Hepatocyte (in vitro differentiated cells): ENCODE measurements at regions not wholly inside any gene's neighbourhood (a gene's known extent, or its start where the extent isn't known, plus 50 kb on each side); places are given as distances from the start of the nearest gene placed in this dataset.

Source experiments
- DNase-seq: peaks from one replicate; pipeline ENCODE4 v3.0.0-alpha.2; 2016; ENCODE audit warnings: low spot score
- H2AFZ ChIP-seq: fragments of 200-600 bp; sonication (generic); 2 replicates; pipeline ENCODE4 v1.6.0; 2016; ENCODE audit warnings: antibody characterized with exemption, mild to moderate bottlenecking
- H3K27ac ChIP-seq: fragments of 200-600 bp; sonication (generic); 2 replicates; pipeline ENCODE4 v1.5.1; 2016; ENCODE audit warnings: mild to moderate bottlenecking
- H3K27me3 ChIP-seq: fragments of 200-600 bp; sonication (generic); 2 replicates; pipeline ENCODE4 v1.6.1; 2016
- H3K36me3 ChIP-seq: fragments of 200-600 bp; sonication (generic); replicated peaks from 2 replicates; pipeline ENCODE4 v1.5.1; 2016; ENCODE audit warnings: low read depth; ENCODE audit not compliant: insufficient read depth
- H3K4me1 ChIP-seq: fragments of 200-600 bp; sonication (generic); 2 replicates; pipeline ENCODE4 v1.5.1; 2016; ENCODE audit warnings: mild to moderate bottlenecking, moderate library complexity; ENCODE audit not compliant: insufficient read depth
- H3K4me2 ChIP-seq: fragments of 200-600 bp; sonication (generic); 2 replicates; pipeline ENCODE4 v1.6.0; 2016
- H3K4me3 ChIP-seq: fragments of 200-600 bp; sonication (generic); 2 replicates; pipeline ENCODE4 v1.5.1; 2016; ENCODE audit warnings: mild to moderate bottlenecking
- H3K79me2 ChIP-seq: fragments of 200-600 bp; sonication (generic); 2 replicates; pipeline ENCODE4 v1.6.0; 2017; ENCODE audit warnings: mild to moderate bottlenecking
- H3K9me2 ChIP-seq: fragments of 200-600 bp; sonication (generic); replicated peaks from 2 replicates; pipeline ENCODE4 v1.6.0; 2017; ENCODE audit warnings: mild to moderate bottlenecking; ENCODE audit not compliant: insufficient read depth
- H3K9me3 ChIP-seq: fragments of 200-600 bp; sonication (generic); 2 replicates; pipeline ENCODE4 v1.5.1; 2016; ENCODE audit warnings: low read depth, mild to moderate bottlenecking
- H4K20me1 ChIP-seq: fragments of 200-600 bp; sonication (generic); 2 replicates; pipeline ENCODE4 v1.6.0; 2016; ENCODE audit warnings: mild to moderate bottlenecking; ENCODE audit not compliant: insufficient read depth, poor library complexity, severe bottlenecking
- EZH2 ChIP-seq: fragments of 200-600 bp; sonication (generic); IDR thresholded peaks from 2 replicates; pipeline ENCODE4 v1.6.1; 2016; ENCODE audit warnings: antibody characterized with exemption, mild to moderate bottlenecking, borderline replicate concordance
- EZH2phosphoT487 ChIP-seq: fragments of 200-600 bp; sonication (generic); IDR thresholded peaks from one replicate; pipeline ENCODE4 v1.6.1; 2018; ENCODE audit warnings: antibody characterized with exemption, mild to moderate bottlenecking, low read depth, moderate library complexity; ENCODE audit not compliant: unreplicated experiment, severe bottlenecking
- WGBS: methylation state at CpG from one replicate; pipeline ENCODE4 v1.1.6; 2016; ENCODE audit warnings: low lambda C conversion rate; ENCODE audit errors: missing lambda C conversion rate; 5-methylcytosine and 5-hydroxymethylcytosine counted together
- TF ChIP-seq, protein P1 (sequence below): fragments of 200-600 bp; sonication (generic); IDR thresholded peaks from 2 replicates; pipeline ENCODE4 v1.5.1; 2016; ENCODE audit warnings: antibody characterized with exemption, mild to moderate bottlenecking; ENCODE audit not compliant: poor library complexity

DNA sequence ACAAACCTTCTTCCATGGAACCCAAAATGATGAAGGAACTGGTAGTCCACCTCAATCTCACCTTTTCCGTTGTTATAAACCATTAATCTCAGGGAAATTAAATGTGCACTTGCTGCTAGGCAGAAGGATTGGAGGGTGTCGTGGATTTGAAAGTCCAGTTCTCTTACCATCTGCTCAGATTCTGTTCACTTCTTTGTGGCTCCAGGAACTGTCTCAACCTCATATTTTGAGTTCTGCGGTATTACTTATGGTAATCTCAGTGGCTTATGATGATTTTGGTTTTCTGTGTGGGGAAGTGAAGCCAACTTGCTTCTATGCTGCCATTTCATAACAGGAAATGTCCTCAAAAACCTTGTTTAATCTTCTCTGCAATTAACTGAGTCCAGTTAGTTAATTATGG is 136.4 kb downstream of the CDC14C start:
- no peaks in the 10 kb centered on the region for H3K4me1 ChIP-seq
- H3K9me3 ChIP-seq = no peaks in the 10 kb centered on the region
- no peaks in the 10 kb centered on the region for H4K20me1 ChIP-seq
- H3K27ac ChIP-seq = no peak overlapping the region
- 94% methylated on average over 3 of the region's 3 CpGs for WGBS
- no peak overlapping the region for H3K4me2 ChIP-seq
- H2AFZ ChIP-seq = no peak overlapping the region
- DNase-seq = no peak
- H3K9me2 ChIP-seq = no peaks in the 10 kb centered on the region
- no peaks in the 10 kb centered on the region for H3K36me3 ChIP-seq
- no peaks in the 10 kb centered on the region for H3K79me2 ChIP-seq
- no peaks in the 10 kb centered on the region for H3K27me3 ChIP-seq
- TF ChIP-seq EZH2phosphoT487 (no peak), EZH2 (no peak)
- TF ChIP-seq, protein P1, sequence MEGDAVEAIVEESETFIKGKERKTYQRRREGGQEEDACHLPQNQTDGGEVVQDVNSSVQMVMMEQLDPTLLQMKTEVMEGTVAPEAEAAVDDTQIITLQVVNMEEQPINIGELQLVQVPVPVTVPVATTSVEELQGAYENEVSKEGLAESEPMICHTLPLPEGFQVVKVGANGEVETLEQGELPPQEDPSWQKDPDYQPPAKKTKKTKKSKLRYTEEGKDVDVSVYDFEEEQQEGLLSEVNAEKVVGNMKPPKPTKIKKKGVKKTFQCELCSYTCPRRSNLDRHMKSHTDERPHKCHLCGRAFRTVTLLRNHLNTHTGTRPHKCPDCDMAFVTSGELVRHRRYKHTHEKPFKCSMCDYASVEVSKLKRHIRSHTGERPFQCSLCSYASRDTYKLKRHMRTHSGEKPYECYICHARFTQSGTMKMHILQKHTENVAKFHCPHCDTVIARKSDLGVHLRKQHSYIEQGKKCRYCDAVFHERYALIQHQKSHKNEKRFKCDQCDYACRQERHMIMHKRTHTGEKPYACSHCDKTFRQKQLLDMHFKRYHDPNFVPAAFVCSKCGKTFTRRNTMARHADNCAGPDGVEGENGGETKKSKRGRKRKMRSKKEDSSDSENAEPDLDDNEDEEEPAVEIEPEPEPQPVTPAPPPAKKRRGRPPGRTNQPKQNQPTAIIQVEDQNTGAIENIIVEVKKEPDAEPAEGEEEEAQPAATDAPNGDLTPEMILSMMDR = no peak
- H3K4me3 ChIP-seq = no peak overlapping the region

DNA sequence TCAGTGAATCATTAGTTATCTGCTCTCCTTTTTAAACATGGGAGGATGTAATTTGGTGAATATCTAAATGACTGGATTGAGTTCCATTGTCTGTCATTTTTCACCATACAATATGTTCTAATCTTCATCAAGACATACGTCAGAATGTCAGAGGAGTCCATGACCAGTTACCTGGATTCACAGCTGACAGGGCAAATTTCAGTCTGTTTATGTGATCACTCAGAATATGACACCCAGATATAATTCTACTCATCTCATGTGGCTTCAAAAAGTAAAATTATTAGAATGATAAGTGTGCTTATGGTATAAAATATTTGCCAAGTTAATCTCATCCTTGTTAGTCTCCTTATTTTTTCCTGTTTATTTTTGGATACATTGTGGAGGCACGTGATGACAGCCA is 150.2 kb downstream of the CDC14C start:
- H3K4me2 ChIP-seq = no peak overlapping the region
- no peak for DNase-seq
- no peaks in the 10 kb centered on the region for H3K27me3 ChIP-seq
- no peak overlapping the region for H3K27ac ChIP-seq
- no peaks in the 10 kb centered on the region for H3K4me1 ChIP-seq
- H3K36me3 ChIP-seq = no peaks in the 10 kb centered on the region
- TF ChIP-seq EZH2 = no peak
- TF ChIP-seq EZH2phosphoT487 = no peak
- TF ChIP-seq, protein P1 = no peak
- no peaks in the 10 kb centered on the region for H4K20me1 ChIP-seq
- no peaks in the 10 kb centered on the region for H3K9me3 ChIP-seq
- H3K4me3 ChIP-seq = no peak overlapping the region
- H3K79me2 ChIP-seq = no peaks in the 10 kb centered on the region
- H3K9me2 ChIP-seq = no peaks in the 10 kb centered on the region
- WGBS = 87% methylated on average over 2 of the region's 2 CpGs
- no peak overlapping the region for H2AFZ ChIP-seq

DNA sequence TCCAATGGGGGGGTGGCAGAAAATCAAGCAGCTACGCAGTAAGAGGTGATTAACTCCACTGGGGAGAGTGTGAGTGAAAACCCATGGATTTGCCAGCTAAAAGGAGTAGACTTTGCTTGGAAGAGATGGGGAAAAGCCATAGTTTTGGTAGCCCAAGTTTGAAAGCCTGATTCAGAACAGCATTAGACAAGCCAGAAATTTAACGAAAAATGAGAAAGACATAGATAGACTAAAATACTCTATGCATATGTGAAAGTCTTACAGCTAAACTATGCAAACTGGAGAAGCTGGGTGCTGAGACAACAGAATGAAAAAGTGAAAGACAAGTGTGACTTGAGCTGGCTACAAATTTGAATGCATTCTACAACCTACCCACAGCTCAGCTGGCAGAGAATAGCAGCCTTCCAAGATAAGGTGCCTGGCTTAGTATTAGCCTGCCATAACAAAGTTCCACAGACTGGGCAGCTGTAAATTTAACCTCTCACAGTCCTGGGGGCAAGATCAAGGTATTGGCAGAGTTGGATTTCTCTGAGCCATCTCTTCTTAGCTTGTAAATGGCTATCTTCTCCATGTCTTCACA is 156.6 kb downstream of the CDC14C start:
- Histone ChIP-seq H3K27ac (no peak overlapping the region), H3K27me3 (no peaks in the 10 kb centered on the region), H3K4me3 (no peak overlapping the region), H3K79me2 (no peaks in the 10 kb centered on the region), H3K4me2 (no peak overlapping the region), H3K36me3 (no peaks in the 10 kb centered on the region), H3K9me3 (no peaks in the 10 kb centered on the region), H2AFZ (no peak overlapping the region), H4K20me1 (no peaks in the 10 kb centered on the region), H3K4me1 (no peaks in the 10 kb centered on the region), H3K9me2 (no peaks in the 10 kb centered on the region)
- TF ChIP-seq, protein P1 = no peak
- no peak for TF ChIP-seq EZH2
- TF ChIP-seq EZH2phosphoT487 = no peak
- no peak for DNase-seq
- WGBS = 81% methylated on average over 2 of the region's 2 CpGs

DNA sequence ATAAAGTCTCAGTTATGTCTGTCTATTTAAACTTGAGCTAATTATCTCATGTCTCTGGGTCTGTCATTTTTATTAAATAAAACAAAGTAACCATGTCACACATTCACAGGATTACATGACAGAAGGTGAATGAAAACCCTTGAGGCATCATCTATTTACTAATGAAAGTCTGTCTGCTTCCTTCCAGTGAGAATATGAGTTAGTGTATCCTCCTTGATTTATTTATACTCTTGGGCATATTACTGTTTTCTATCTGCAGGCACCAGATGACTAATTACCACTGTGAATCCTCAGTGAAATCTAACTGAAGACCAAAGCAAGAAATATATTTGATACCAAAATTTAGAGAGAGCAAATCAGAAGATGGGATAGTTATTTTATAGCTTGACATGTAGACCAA is 163.7 kb downstream of the CDC14C start:
- no peaks in the 10 kb centered on the region for H4K20me1 ChIP-seq
- no peaks in the 10 kb centered on the region for H3K9me3 ChIP-seq
- TF ChIP-seq, protein P1 = no peak
- no peak for TF ChIP-seq EZH2
- no peak for TF ChIP-seq EZH2phosphoT487

More for the DNA sequence above, 163.7 kb downstream of the CDC14C start:
- Histone ChIP-seq H3K4me2 (no peak overlapping the region), H3K79me2 (no peaks in the 10 kb centered on the region), H3K27me3 (no peaks in the 10 kb centered on the region), H3K4me1 (no peaks in the 10 kb centered on the region), H3K36me3 (no peaks in the 10 kb centered on the region), H2AFZ (no peak overlapping the region), H3K4me3 (no peak overlapping the region), H3K9me2 (no peaks in the 10 kb centered on the region), H3K27ac (no peak overlapping the region)
- no peak for DNase-seq
